ENCODE measurements at regions not wholly inside any gene's neighbourhood (a gene's known extent, or its start where the extent isn't known, plus 50 kb on each side); places are given as distances from the start of the nearest gene placed in this dataset.

- TF ChIP-seq ZFX (IDR thresholded peaks at IDR 0.05; ENCODE audit: borderline replicate concordance), result no peak
- TF ChIP-seq CTCF (IDR thresholded peaks at IDR 0.05), result no peak
Observed at GRCh38 chr13:65746406-65746921, 1483.7 kb downstream of the PCDH9 start.

Data from 22Rv1 (cell line).